A549 (cell line): ENCODE measurements at regions not wholly inside any gene's neighbourhood (a gene's known extent, or its start where the extent isn't known, plus 50 kb on each side); places are given as distances from the start of the nearest gene placed in this dataset.

ENCODE experiments used
- CTCF ChIP-seq: fragments of >200 bp; sonication (Bioruptor Twin); formaldehyde crosslinking; IDR thresholded peaks from 3 replicates; pipeline ENCODE4 v1.5.1; 2016
- RAD21 ChIP-seq, 2 experiments: fragments of >200 bp in 1 of 2; sonication (Bioruptor Twin) in 1 of 2; formaldehyde crosslinking in 1 of 2; IDR thresholded peaks in 1 of 2; conservative IDR thresholded peaks in 1 of 2; 2 replicates in 1 of 2; 3 replicates in 1 of 2; pipeline ENCODE4 v1.6.1; 2012 to 2018; ENCODE audit warnings: inconsistent platforms in 1 of 2

- TF ChIP-seq CTCF (no peak), RAD21 (conservative IDR thresholded peaks at IDR 0.05 in 1 of 2, IDR thresholded peaks at IDR 0.05 in 1 of 2) (no peak)
Observed at GRCh38 chr3:159803459-159803858, 185.2 kb upstream of the IL12A start.
